Bronchial epithelial cell (primary cell): ENCODE measurements at regions not wholly inside any gene's neighbourhood (a gene's known extent, or its start where the extent isn't known, plus 50 kb on each side); places are given as distances from the start of the nearest gene placed in this dataset.

ENCODE experiments used
- DNase-seq: peaks from one replicate; pipeline ENCODE4 v3.0.0-alpha.2; 2010; ENCODE audit warnings: low read depth
- FAIRE-seq: peaks from 2 replicates; lab custom pipeline; 2011; peaks lifted over from hg19 to GRCh38; lab: Jason Lieb, UNC
- H3K27me3 ChIP-seq: 2 replicates; pipeline ENCODE4 v1.5.1; 2011; ENCODE audit warnings: low read length; ENCODE audit not compliant: control insufficient read depth, insufficient read depth
- H3K36me3 ChIP-seq: 2 replicates; pipeline ENCODE4 v1.5.1; 2011; ENCODE audit warnings: low read length; ENCODE audit not compliant: control insufficient read depth, insufficient read depth
- H3K4me3 ChIP-seq: 2 replicates; pipeline ENCODE4 v1.5.1; 2011; ENCODE audit warnings: mild to moderate bottlenecking, low read depth, low read length, control low read depth
- TF ChIP-seq, protein P1 (sequence below): IDR thresholded peaks from 2 replicates; pipeline ENCODE4 v1.5.1; 2011; ENCODE audit warnings: mild to moderate bottlenecking, moderate library complexity, low read length, control low read depth, inconsistent platforms; ENCODE audit not compliant: insufficient read depth, severe bottlenecking

GRCh38 chr16:9351841-9352434 lies 260.5 kb downstream of the HAPSTR1 start:
- FAIRE-seq (no peak), DNase-seq (no peak)
- TF ChIP-seq, protein P1, sequence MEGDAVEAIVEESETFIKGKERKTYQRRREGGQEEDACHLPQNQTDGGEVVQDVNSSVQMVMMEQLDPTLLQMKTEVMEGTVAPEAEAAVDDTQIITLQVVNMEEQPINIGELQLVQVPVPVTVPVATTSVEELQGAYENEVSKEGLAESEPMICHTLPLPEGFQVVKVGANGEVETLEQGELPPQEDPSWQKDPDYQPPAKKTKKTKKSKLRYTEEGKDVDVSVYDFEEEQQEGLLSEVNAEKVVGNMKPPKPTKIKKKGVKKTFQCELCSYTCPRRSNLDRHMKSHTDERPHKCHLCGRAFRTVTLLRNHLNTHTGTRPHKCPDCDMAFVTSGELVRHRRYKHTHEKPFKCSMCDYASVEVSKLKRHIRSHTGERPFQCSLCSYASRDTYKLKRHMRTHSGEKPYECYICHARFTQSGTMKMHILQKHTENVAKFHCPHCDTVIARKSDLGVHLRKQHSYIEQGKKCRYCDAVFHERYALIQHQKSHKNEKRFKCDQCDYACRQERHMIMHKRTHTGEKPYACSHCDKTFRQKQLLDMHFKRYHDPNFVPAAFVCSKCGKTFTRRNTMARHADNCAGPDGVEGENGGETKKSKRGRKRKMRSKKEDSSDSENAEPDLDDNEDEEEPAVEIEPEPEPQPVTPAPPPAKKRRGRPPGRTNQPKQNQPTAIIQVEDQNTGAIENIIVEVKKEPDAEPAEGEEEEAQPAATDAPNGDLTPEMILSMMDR, result no peak

GRCh38 chr16:9357829-9358228 lies 266.4 kb downstream of the HAPSTR1 start:
- H3K27me3 ChIP-seq, result no peaks in the 10 kb centered on the region
- H3K36me3 ChIP-seq, result no peaks in the 10 kb centered on the region
- DNase-seq, result no peak
- TF ChIP-seq, protein P1, result no peak
- no peak for FAIRE-seq
- no peak overlapping the region for H3K4me3 ChIP-seq

More at GRCh38 chr16:9351841-9352434, 260.5 kb downstream of the HAPSTR1 start:
- H3K27me3 ChIP-seq, result no peaks in the 10 kb centered on the region
- no peaks in the 10 kb centered on the region for H3K36me3 ChIP-seq
- H3K4me3 ChIP-seq, result no peak overlapping the region

- DNase-seq, result no peak
- TF ChIP-seq, protein P1, result no peak
- Histone ChIP-seq H3K27me3 (no peaks in the 10 kb centered on the region), H3K36me3 (no peaks in the 10 kb centered on the region), H3K4me3 (no peak overlapping the region)
- FAIRE-seq, result no peak
These were observed 268.6 kb downstream of the HAPSTR1 start for GRCh38 chr16:9360075-9360474.

- FAIRE-seq, result no peak
- H3K27me3 ChIP-seq, result no peaks in the 10 kb centered on the region
- H3K4me3 ChIP-seq, result no peak overlapping the region
These were observed 270.6 kb downstream of the HAPSTR1 start for GRCh38 chr16:9362050-9362449.

DNA sequence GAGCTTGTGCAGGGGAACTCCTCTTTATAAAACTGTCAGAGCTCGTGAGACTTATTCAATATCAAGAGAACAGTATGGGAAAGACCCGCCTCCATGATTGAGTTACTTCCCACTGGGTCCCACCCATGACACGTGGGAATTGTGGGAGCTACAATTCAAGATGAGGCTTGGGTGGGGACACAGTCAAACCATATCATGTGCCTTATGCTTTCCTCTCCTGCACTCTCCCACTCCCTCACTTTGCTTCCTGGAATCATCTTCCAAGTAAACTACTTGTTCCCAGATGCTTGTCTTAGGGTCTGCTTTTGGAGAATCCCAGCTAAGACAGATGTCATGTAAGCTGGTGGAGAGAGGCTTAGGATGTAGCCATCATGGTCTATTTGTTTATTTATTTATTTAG lies 271.2 kb downstream of the HAPSTR1 start:
- FAIRE-seq, result no peak
- no peaks in the 10 kb centered on the region for H3K36me3 ChIP-seq
- no peaks in the 10 kb centered on the region for H3K27me3 ChIP-seq

More at GRCh38 chr16:9362050-9362449, 270.6 kb downstream of the HAPSTR1 start:
- no peaks in the 10 kb centered on the region for H3K36me3 ChIP-seq
- DNase-seq, result no peak
- TF ChIP-seq, protein P1, result no peak

More for the DNA sequence above, 271.2 kb downstream of the HAPSTR1 start:
- no peak overlapping the region for H3K4me3 ChIP-seq
- no peak for DNase-seq
- TF ChIP-seq, protein P1, result no peak
